IgD-negative memory B cell (primary cell): ENCODE measurements at regions not wholly inside any gene's neighbourhood (a gene's known extent, or its start where the extent isn't known, plus 50 kb on each side); places are given as distances from the start of the nearest gene placed in this dataset.

Experiments
- H3K27ac Mint-ChIP-seq, 3 donors: one replicate each; pipeline ENCODE4 v1.8.0; 2020 to 2022; ENCODE audit warnings: mild to moderate bottlenecking in 3 of 3, mixed read lengths in 3 of 3, moderate library complexity in 1 of 3
- H3K27me3 Mint-ChIP-seq: one replicate; pipeline ENCODE4 v1.8.0; 2021; ENCODE audit warnings: mixed read lengths
- H3K36me3 Mint-ChIP-seq: one replicate; pipeline ENCODE4 v1.8.0; 2020; ENCODE audit warnings: mild to moderate bottlenecking, mixed read lengths
- H3K4me1 Mint-ChIP-seq, 3 donors: one replicate each; pipeline ENCODE4 v1.8.0; 2020 to 2022; ENCODE audit warnings: mixed read lengths in 3 of 3, mild to moderate bottlenecking in 1 of 3
- H3K4me3 Mint-ChIP-seq, 4 donors: one replicate each; pipeline ENCODE4 v1.8.0; 2020 to 2022; ENCODE audit warnings: mild to moderate bottlenecking in 4 of 4, mixed read lengths in 4 of 4, moderate library complexity in 3 of 4
- H3K9me3 Mint-ChIP-seq, 3 donors: one replicate each; pipeline ENCODE4 v1.8.0; 2020 to 2021; ENCODE audit warnings: mixed read lengths in 3 of 3, mild to moderate bottlenecking in 1 of 3

- Mint-ChIP-seq H3K4me3 (no peak overlapping the region), H3K27ac (peak overlapping the region in 1 of 3 donors; percentile 46), H3K9me3 (peaks cover 0 to 5% (median 2%) of the 10 kb centered on the region in 3 donors), H3K36me3 (no peaks in the 10 kb centered on the region), H3K27me3 (no peaks in the 10 kb centered on the region), H3K4me1 (no peaks in the 10 kb centered on the region)
Observed at GRCh38 chr5:35464757-35465156, 152.9 kb upstream of the SPEF2 start.

- H3K27ac Mint-ChIP-seq, result no peak overlapping the region
- peaks cover 2 to 5% (median 3%) of the 10 kb centered on the region in 3 donors for H3K9me3 Mint-ChIP-seq
- H3K36me3 Mint-ChIP-seq, result no peaks in the 10 kb centered on the region
- H3K4me1 Mint-ChIP-seq, result no peaks in the 10 kb centered on the region
- no peak overlapping the region for H3K4me3 Mint-ChIP-seq
- H3K27me3 Mint-ChIP-seq, result no peaks in the 10 kb centered on the region
Observed at GRCh38 chr5:35461530-35461929, 156.1 kb upstream of the SPEF2 start.

GRCh38 chr5:35458824-35459207 lies 158.8 kb upstream of the SPEF2 start:
- Mint-ChIP-seq H3K27ac (peak overlapping the region in 1 of 3 donors; percentile 21), H3K27me3 (no peaks in the 10 kb centered on the region), H3K9me3 (peaks cover 0 to 3% (median 2%) of the 10 kb centered on the region in 3 donors), H3K4me1 (no peaks in the 10 kb centered on the region), H3K4me3 (no peak overlapping the region), H3K36me3 (no peaks in the 10 kb centered on the region)

GRCh38 chr5:35457912-35458823 lies 159.5 kb upstream of the SPEF2 start:
- H3K4me1 Mint-ChIP-seq, result no peaks in the 10 kb centered on the region
- H3K27ac Mint-ChIP-seq, result peak overlapping the region in 1 of 3 donors; percentile 21
- peaks cover 0 to 3% (median 2%) of the 10 kb centered on the region in 3 donors for H3K9me3 Mint-ChIP-seq
- no peak overlapping the region for H3K4me3 Mint-ChIP-seq
- H3K36me3 Mint-ChIP-seq, result no peaks in the 10 kb centered on the region
- H3K27me3 Mint-ChIP-seq, result no peaks in the 10 kb centered on the region

- Mint-ChIP-seq H3K27ac (no peak overlapping the region), H3K4me1 (no peaks in the 10 kb centered on the region), H3K36me3 (no peaks in the 10 kb centered on the region), H3K4me3 (no peak overlapping the region), H3K27me3 (no peaks in the 10 kb centered on the region), H3K9me3 (peaks cover 0 to 3% (median 2%) of the 10 kb centered on the region in 3 donors)
Observed at GRCh38 chr5:35456506-35456905, 161.2 kb upstream of the SPEF2 start.

GRCh38 chr5:35454011-35454525 lies 163.6 kb upstream of the SPEF2 start:
- H3K4me1 Mint-ChIP-seq, result no peaks in the 10 kb centered on the region
- H3K36me3 Mint-ChIP-seq, result no peaks in the 10 kb centered on the region
- H3K4me3 Mint-ChIP-seq, result no peak overlapping the region
- peaks cover 3 to 10% (median 10%) of the 10 kb centered on the region in 3 donors for H3K9me3 Mint-ChIP-seq
- no peak overlapping the region for H3K27ac Mint-ChIP-seq
- H3K27me3 Mint-ChIP-seq, result no peaks in the 10 kb centered on the region

- H3K27me3 Mint-ChIP-seq, result peaks cover 3% of the 10 kb centered on the region
- H3K27ac Mint-ChIP-seq, result no peak overlapping the region
- peaks cover 2% of the 10 kb centered on the region for H3K36me3 Mint-ChIP-seq
Observed at GRCh38 chr5:35443803-35444595, 173.7 kb upstream of the SPEF2 start.

GRCh38 chr5:35442885-35443639 lies 174.6 kb upstream of the SPEF2 start:
- H3K36me3 Mint-ChIP-seq, result peaks cover 2% of the 10 kb centered on the region

More at GRCh38 chr5:35443803-35444595, 173.7 kb upstream of the SPEF2 start:
- Mint-ChIP-seq H3K4me3 (no peak overlapping the region), H3K9me3 (peaks cover 3 to 4% (median 4%) of the 10 kb centered on the region in 3 donors), H3K4me1 (no peaks in the 10 kb centered on the region)

GRCh38 chr5:35440409-35440808 lies 177.3 kb upstream of the SPEF2 start:
- H3K36me3 Mint-ChIP-seq, result peaks cover 2% of the 10 kb centered on the region
- H3K27ac Mint-ChIP-seq, result no peak overlapping the region
- H3K4me3 Mint-ChIP-seq, result no peak overlapping the region
- H3K27me3 Mint-ChIP-seq, result peaks cover 6% of the 10 kb centered on the region
- H3K9me3 Mint-ChIP-seq, result no peaks in the 10 kb centered on the region
- H3K4me1 Mint-ChIP-seq, result no peaks in the 10 kb centered on the region

More at GRCh38 chr5:35442885-35443639, 174.6 kb upstream of the SPEF2 start:
- Mint-ChIP-seq H3K27me3 (peaks cover 3% of the 10 kb centered on the region), H3K4me1 (no peaks in the 10 kb centered on the region), H3K27ac (no peak overlapping the region), H3K9me3 (peaks cover 3 to 4% (median 4%) of the 10 kb centered on the region in 3 donors), H3K4me3 (no peak overlapping the region)

- Mint-ChIP-seq H3K36me3 (peaks cover 2% of the 10 kb centered on the region), H3K27ac (no peak overlapping the region), H3K4me3 (no peak overlapping the region), H3K4me1 (no peaks in the 10 kb centered on the region), H3K9me3 (peaks cover 0 to 2% (median 0%) of the 10 kb centered on the region in 3 donors), H3K27me3 (peaks cover 6% of the 10 kb centered on the region)
Observed at GRCh38 chr5:35438786-35439185, 178.9 kb upstream of the SPEF2 start.

GRCh38 chr5:35438288-35438687 lies 179.4 kb upstream of the SPEF2 start:
- H3K4me1 Mint-ChIP-seq, result no peaks in the 10 kb centered on the region
- peaks cover 6% of the 10 kb centered on the region for H3K27me3 Mint-ChIP-seq
- H3K9me3 Mint-ChIP-seq, result peaks cover 0 to 2% (median 0%) of the 10 kb centered on the region in 3 donors

GRCh38 chr5:35436400-35437057 lies 181.1 kb upstream of the SPEF2 start:
- Mint-ChIP-seq H3K4me3 (no peak overlapping the region), H3K9me3 (peaks cover 0 to 2% (median 2%) of the 10 kb centered on the region in 3 donors), H3K36me3 (peaks cover 2% of the 10 kb centered on the region), H3K27me3 (peaks cover 6% of the 10 kb centered on the region), H3K4me1 (no peaks in the 10 kb centered on the region), H3K27ac (no peak overlapping the region)

More at GRCh38 chr5:35438288-35438687, 179.4 kb upstream of the SPEF2 start:
- Mint-ChIP-seq H3K4me3 (no peak overlapping the region), H3K36me3 (peaks cover 2% of the 10 kb centered on the region), H3K27ac (no peak overlapping the region)

GRCh38 chr5:35430381-35431162 lies 187.1 kb upstream of the SPEF2 start:
- H3K9me3 Mint-ChIP-seq, result peaks cover 0 to 5% (median 2%) of the 10 kb centered on the region in 3 donors
- H3K4me3 Mint-ChIP-seq, result no peak overlapping the region
- H3K36me3 Mint-ChIP-seq, result no peaks in the 10 kb centered on the region
- H3K4me1 Mint-ChIP-seq, result no peaks in the 10 kb centered on the region
- no peaks in the 10 kb centered on the region for H3K27me3 Mint-ChIP-seq
- no peak overlapping the region for H3K27ac Mint-ChIP-seq
